Adrenal gland (tissue), 5 donors: ENCODE measurements at regions not wholly inside any gene's neighbourhood (a gene's known extent, or its start where the extent isn't known, plus 50 kb on each side); places are given as distances from the start of the nearest gene placed in this dataset.

Experiments
- POLR2A ChIP-seq, 2 donors: fragments of 450-650 bp; IDR thresholded peaks; one replicate each; pipeline ENCODE4 v1.6.1; 2017; ENCODE audit warnings: antibody characterized with exemption in 2 of 2, mild to moderate bottlenecking in 2 of 2, moderate library complexity in 1 of 2
- TF ChIP-seq, protein P1 (sequence below), 6 experiments: fragments of 450-650 bp in 4 of 6; fragments of 200-600 bp in 2 of 6; sonication (generic) in 1 of 6; IDR thresholded peaks; 1 replicate in 5 of 6; 2 replicates in 1 of 6; pipeline versions ENCODE4 v1.5.1 to v1.8.0; 2016 to 2021; ENCODE audit warnings: antibody characterized with exemption in 6 of 6, mild to moderate bottlenecking in 2 of 6, moderate library complexity in 1 of 6
- donor health status: DM: no; HTN: no; CAD: no.

DNA sequence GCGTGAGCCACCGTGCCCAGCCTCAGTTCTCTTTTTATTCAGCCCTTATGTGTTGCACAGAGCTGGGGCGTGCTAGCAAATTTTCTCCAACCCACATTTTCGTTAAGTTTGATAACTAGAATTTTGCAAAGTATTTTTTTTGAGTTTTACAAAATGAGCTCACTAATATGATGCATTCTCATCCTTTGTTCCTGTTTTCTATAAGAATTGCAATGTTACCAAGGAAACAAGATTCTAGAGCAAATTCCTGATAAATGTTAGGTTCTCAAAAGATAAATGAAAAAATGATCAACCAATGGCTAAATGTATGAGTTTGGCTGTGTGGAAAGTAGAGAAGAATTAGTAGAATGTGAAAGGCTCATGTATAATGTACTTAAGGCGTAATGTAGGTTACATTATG lies 529.8 kb downstream of the MAFB start:
- TF ChIP-seq, protein P1, sequence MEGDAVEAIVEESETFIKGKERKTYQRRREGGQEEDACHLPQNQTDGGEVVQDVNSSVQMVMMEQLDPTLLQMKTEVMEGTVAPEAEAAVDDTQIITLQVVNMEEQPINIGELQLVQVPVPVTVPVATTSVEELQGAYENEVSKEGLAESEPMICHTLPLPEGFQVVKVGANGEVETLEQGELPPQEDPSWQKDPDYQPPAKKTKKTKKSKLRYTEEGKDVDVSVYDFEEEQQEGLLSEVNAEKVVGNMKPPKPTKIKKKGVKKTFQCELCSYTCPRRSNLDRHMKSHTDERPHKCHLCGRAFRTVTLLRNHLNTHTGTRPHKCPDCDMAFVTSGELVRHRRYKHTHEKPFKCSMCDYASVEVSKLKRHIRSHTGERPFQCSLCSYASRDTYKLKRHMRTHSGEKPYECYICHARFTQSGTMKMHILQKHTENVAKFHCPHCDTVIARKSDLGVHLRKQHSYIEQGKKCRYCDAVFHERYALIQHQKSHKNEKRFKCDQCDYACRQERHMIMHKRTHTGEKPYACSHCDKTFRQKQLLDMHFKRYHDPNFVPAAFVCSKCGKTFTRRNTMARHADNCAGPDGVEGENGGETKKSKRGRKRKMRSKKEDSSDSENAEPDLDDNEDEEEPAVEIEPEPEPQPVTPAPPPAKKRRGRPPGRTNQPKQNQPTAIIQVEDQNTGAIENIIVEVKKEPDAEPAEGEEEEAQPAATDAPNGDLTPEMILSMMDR (IDR thresholded peaks at IDR 0.05): no peak
- TF ChIP-seq POLR2A (IDR thresholded peaks at IDR 0.05): no peak
